GM23248 (cell line): ENCODE measurements at regions not wholly inside any gene's neighbourhood (a gene's known extent, or its start where the extent isn't known, plus 50 kb on each side); places are given as distances from the start of the nearest gene placed in this dataset.

Source experiments
- DNase-seq: peaks from one replicate; pipeline ENCODE4 v3.0.0-alpha.2; 2015
- H2AFZ ChIP-seq: fragments of 200-600 bp; sonication (generic); 2 replicates; pipeline ENCODE4 v1.6.1; 2016; ENCODE audit warnings: antibody characterized with exemption
- H3F3A ChIP-seq: fragments of 200-600 bp; sonication (generic); 2 replicates; pipeline ENCODE4 v1.6.1; 2016; ENCODE audit warnings: mild to moderate bottlenecking, antibody characterized with exemption, mixed run types; ENCODE audit not compliant: insufficient read depth
- H3K27ac ChIP-seq: fragments of 200-600 bp; sonication (generic); 2 replicates; pipeline ENCODE4 v1.5.1; 2016; ENCODE audit warnings: mild to moderate bottlenecking
- H3K27me3 ChIP-seq: fragments of 200-600 bp; sonication (generic); replicated peaks from 2 replicates; pipeline ENCODE4 v1.6.1; 2016; ENCODE audit warnings: mild to moderate bottlenecking; ENCODE audit not compliant: insufficient read depth
- H3K36me3 ChIP-seq: fragments of 200-600 bp; sonication (generic); 2 replicates; pipeline ENCODE4 v1.6.1; 2016; ENCODE audit warnings: low read depth, mild to moderate bottlenecking
- H3K4me1 ChIP-seq: fragments of 200-600 bp; sonication (generic); 2 replicates; pipeline ENCODE4 v1.6.1; 2016; ENCODE audit warnings: mild to moderate bottlenecking; ENCODE audit not compliant: insufficient read depth
- H3K4me2 ChIP-seq: fragments of 200-600 bp; sonication (generic); one replicate; pipeline ENCODE4 v1.6.1; 2016; ENCODE audit warnings: mild to moderate bottlenecking; ENCODE audit not compliant: unreplicated experiment
- H3K4me3 ChIP-seq: fragments of 200-600 bp; sonication (generic); 2 replicates; pipeline ENCODE4 v1.5.1; 2016; ENCODE audit warnings: mild to moderate bottlenecking
- H3K79me2 ChIP-seq: fragments of 200-600 bp; sonication (generic); 2 replicates; pipeline ENCODE4 v1.6.1; 2016; ENCODE audit warnings: mild to moderate bottlenecking; ENCODE audit not compliant: insufficient read depth
- H3K9ac ChIP-seq: fragments of 200-600 bp; sonication (generic); 2 replicates; pipeline ENCODE4 v1.6.1; 2016; ENCODE audit warnings: mild to moderate bottlenecking
- H3K9me2 ChIP-seq: fragments of 200-600 bp; sonication (generic); 2 replicates; pipeline ENCODE4 v1.6.1; 2016; ENCODE audit warnings: mixed run types, mild to moderate bottlenecking, moderate library complexity; ENCODE audit not compliant: insufficient read depth
- H3K9me3 ChIP-seq: fragments of 200-600 bp; sonication (generic); one replicate; pipeline ENCODE4 v1.6.1; 2017; ENCODE audit warnings: low read depth
- H4K20me1 ChIP-seq: fragments of 200-600 bp; sonication (generic); 2 replicates; pipeline ENCODE4 v1.6.0; 2016; ENCODE audit not compliant: insufficient read depth
- EZH2 ChIP-seq: fragments of 200-600 bp; sonication (generic); IDR thresholded peaks from 2 replicates; pipeline ENCODE4 v1.6.1; 2018; ENCODE audit warnings: antibody characterized with exemption, mild to moderate bottlenecking; ENCODE audit not compliant: insufficient read depth, poor library complexity, severe bottlenecking
- EZH2phosphoT487 ChIP-seq: fragments of 200-600 bp; sonication (generic); IDR thresholded peaks from 2 replicates; pipeline ENCODE4 v1.6.1; 2018; ENCODE audit warnings: antibody characterized with exemption, moderate library complexity, mild to moderate bottlenecking, low read depth; ENCODE audit not compliant: insufficient read depth
- WGBS, 2 experiments: methylation state at CpG; one replicate each; pipeline ENCODE4 v1.1.6; 2015 to 2017; ENCODE audit warnings: low lambda C conversion rate in 2 of 2, low coverage in 1 of 2; ENCODE audit errors: missing lambda C conversion rate in 2 of 2; 5-methylcytosine and 5-hydroxymethylcytosine counted together
- in situ Hi-C: fragments of 300-500 bp; cut with MboI; formaldehyde crosslinking; loops from 2 replicates; pipeline ENCODE4 v1.15.0; 2020

DNA sequence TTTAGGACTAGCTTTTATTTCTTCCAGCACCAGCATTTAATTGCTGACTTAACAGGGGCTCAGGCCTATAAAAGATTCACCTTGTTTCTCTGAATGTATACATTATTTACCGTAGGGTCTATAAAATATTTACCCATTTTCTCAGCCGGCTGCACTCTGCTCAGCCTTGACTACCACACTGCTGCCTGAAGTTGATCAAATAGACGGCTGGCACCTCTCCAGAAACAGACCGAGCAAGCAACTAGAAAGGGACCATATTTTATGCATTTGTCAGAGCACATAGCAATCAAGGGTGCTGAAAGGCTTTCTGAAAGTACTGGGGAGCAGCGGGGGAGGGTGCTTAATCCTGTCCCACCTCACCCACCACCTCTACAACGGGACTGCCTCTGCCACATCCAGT lies 64.7 kb upstream of the FGGY start:
- no peaks in the 10 kb centered on the region for H4K20me1 ChIP-seq
- no peak for DNase-seq
- no peaks in the 10 kb centered on the region for H3K79me2 ChIP-seq
- H3K4me1 ChIP-seq: peaks cover 9% of the 10 kb centered on the region; the same call in 1 of the 2 replicates
- H3K27me3 ChIP-seq: no peaks in the 10 kb centered on the region
- 73 to 77% methylated on average over 6 of the region's 6 CpGs for WGBS, 2 experiments
- no peak overlapping the region for H3K4me3 ChIP-seq
- in situ Hi-C loops: no loop called here
- H3K9me3 ChIP-seq: no peaks in the 10 kb centered on the region
- no peaks in the 10 kb centered on the region for H3K9me2 ChIP-seq
- peaks cover 7% of the 10 kb centered on the region; the same call in 1 of the 2 replicates for H3F3A ChIP-seq
- no peak overlapping the region for H3K4me2 ChIP-seq
- H3K36me3 ChIP-seq: no peaks in the 10 kb centered on the region
- H2AFZ ChIP-seq: no peak overlapping the region
- H3K27ac ChIP-seq: no peak overlapping the region
- H3K9ac ChIP-seq: no peak overlapping the region
- TF ChIP-seq EZH2 (no peak), EZH2phosphoT487 (no peak)

DNA sequence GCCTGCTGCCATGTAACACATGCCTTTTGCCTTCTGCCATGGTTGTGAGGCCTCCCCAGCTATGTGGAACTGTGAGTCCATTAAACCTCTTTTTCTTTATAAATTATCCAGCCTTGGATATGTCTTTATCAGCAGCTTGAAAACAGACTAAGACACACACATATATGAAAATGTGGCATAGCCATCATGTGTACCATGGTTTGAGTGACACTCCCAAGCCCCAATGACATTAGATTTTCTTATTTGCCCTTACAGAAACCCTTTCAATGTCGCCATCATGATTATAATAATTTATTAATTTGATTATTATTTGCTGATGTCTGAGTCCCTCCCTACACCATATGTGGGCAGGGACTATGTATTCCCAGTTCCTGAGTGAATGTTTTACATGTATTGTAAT lies 63.5 kb upstream of the FGGY start:
- peaks cover 9% of the 10 kb centered on the region; the same call in 1 of the 2 replicates for H3K4me1 ChIP-seq
- in situ Hi-C loops: no loop called here

DNA sequence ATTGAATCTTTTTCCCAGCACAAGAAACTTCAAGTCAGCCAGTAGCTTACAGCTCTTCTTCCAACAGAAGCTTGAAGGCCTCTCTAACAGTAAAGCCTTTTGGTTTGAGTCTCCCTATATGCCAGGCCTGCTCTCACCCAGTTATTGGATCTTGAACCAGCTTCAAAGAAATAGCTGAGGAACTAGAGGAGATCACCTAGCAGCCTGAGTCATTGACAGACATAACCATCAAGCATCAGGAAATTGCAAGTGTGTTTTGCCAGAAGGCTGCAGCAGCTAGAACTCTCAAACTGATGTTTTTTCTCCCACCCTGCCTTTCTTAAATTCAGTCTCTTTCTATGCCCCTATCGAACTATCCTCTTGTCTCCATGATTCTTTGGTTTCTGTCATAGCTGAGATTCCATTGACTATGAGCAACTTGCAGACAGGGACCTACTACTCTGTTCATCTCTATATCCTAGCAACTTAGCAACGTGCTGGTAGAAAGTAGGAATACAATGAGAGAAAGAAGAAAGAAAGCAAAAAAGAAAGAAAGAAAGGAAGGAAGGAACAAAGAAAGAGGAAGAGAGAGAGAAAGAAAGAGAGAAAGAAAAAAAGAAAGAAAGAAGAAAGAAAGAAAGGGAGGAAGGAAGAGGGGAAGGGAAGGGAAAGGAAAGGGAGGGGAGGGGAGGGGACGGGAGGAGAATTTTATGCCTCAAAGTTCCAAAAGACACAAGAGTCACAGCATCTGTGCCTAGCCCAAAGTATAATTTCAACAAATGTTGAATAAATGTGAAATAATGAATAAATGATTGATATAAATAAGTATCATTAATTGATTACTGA lies 60.0 kb upstream of the FGGY start:
- H3K36me3 ChIP-seq: no peaks in the 10 kb centered on the region
- H4K20me1 ChIP-seq: no peaks in the 10 kb centered on the region
- no peaks in the 10 kb centered on the region for H3K79me2 ChIP-seq
- no peaks in the 10 kb centered on the region for H3K4me1 ChIP-seq
- in situ Hi-C loops: no loop called here
- TF ChIP-seq EZH2phosphoT487 (no peak), EZH2 (no peak)
- H3K9me2 ChIP-seq: no peaks in the 10 kb centered on the region
- no peak for DNase-seq
- WGBS, 2 experiments: 94 to 96% methylated on average over 2 to 3 of the region's 3 CpGs
- H3K9me3 ChIP-seq: no peaks in the 10 kb centered on the region
- no peak overlapping the region for H3K27ac ChIP-seq
- H2AFZ ChIP-seq: no peak overlapping the region
- no peak overlapping the region for H3K4me2 ChIP-seq
- no peak overlapping the region for H3K4me3 ChIP-seq
- no peaks in the 10 kb centered on the region for H3K27me3 ChIP-seq
- H3K9ac ChIP-seq: no peak overlapping the region
- H3F3A ChIP-seq: no peaks in the 10 kb centered on the region

More for the DNA sequence above, 63.5 kb upstream of the FGGY start:
- Histone ChIP-seq H3K27me3 (no peaks in the 10 kb centered on the region), H3K9ac (no peak overlapping the region), H4K20me1 (no peaks in the 10 kb centered on the region), H3K9me3 (no peaks in the 10 kb centered on the region), H3K4me2 (no peak overlapping the region), H3F3A (peaks cover 7% of the 10 kb centered on the region; the same call in 1 of the 2 replicates), H3K27ac (no peak overlapping the region), H3K9me2 (no peaks in the 10 kb centered on the region), H2AFZ (no peak overlapping the region), H3K4me3 (no peak overlapping the region), H3K36me3 (no peaks in the 10 kb centered on the region), H3K79me2 (no peaks in the 10 kb centered on the region)
- no peak for DNase-seq
- 82 to 95% methylated on average over 1 of the region's 1 CpG for WGBS, 2 experiments
- TF ChIP-seq EZH2: no peak
- no peak for TF ChIP-seq EZH2phosphoT487

DNA sequence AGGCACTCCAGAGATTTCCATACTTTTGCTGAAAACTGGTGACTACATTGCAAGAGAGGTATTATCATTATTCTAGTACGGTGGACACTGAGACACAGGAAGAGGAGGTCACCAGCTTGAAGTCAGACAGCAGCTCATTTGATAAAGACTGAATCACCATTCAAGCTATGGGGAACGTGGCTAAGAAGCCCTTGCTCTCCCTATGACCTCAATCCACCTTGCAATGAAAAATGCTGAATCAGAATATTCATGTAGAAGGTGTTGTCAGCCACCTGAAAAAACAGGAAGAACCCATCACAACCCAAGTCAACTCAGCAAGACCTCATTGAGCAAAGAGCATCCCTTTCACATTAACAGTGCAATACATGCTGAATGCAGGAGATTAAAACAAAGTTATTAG lies 59.0 kb upstream of the FGGY start:
- DNase-seq: no peak
- no peaks in the 10 kb centered on the region for H3K9me2 ChIP-seq
- H3K4me3 ChIP-seq: no peak overlapping the region
- H3F3A ChIP-seq: no peaks in the 10 kb centered on the region
- no peak overlapping the region for H3K4me2 ChIP-seq
- no peaks in the 10 kb centered on the region for H3K4me1 ChIP-seq
- H2AFZ ChIP-seq: no peak overlapping the region
- H3K9me3 ChIP-seq: no peaks in the 10 kb centered on the region
- no peak overlapping the region for H3K27ac ChIP-seq
- H3K79me2 ChIP-seq: no peaks in the 10 kb centered on the region
- 58 to 60% methylated on average over 2 of the region's 2 CpGs for WGBS, 2 experiments
- no peaks in the 10 kb centered on the region for H4K20me1 ChIP-seq
- in situ Hi-C loops: no loop called here
- no peak overlapping the region for H3K9ac ChIP-seq
- H3K27me3 ChIP-seq: no peaks in the 10 kb centered on the region
- no peak for TF ChIP-seq EZH2
- TF ChIP-seq EZH2phosphoT487: no peak
- H3K36me3 ChIP-seq: no peaks in the 10 kb centered on the region
